SU-DHL-6 (cell line): ENCODE measurements at regions not wholly inside any gene's neighbourhood (a gene's known extent, or its start where the extent isn't known, plus 50 kb on each side); places are given as distances from the start of the nearest gene placed in this dataset.
"Not testable (repeated sequence)": the region's sequence is repeated elsewhere in the genome, so short reads cannot be mapped to it uniquely, and the experiment has no call there.

Experiments
- H2AFZ ChIP-seq: fragments of 200-600 bp; sonication (generic); 2 replicates; pipeline ENCODE4 v1.6.1; 2014; ENCODE audit warnings: low read depth, mild to moderate bottlenecking, moderate library complexity, mixed read lengths, antibody characterized with exemption, low read length; ENCODE audit not compliant: severe bottlenecking
- H3F3A ChIP-seq: fragments of 200-600 bp; shearing (Covaris generic); 2 replicates; pipeline ENCODE4 v1.6.0; 2016; ENCODE audit warnings: antibody characterized with exemption, mild to moderate bottlenecking; ENCODE audit not compliant: insufficient read depth
- H3K27ac ChIP-seq: fragments of 200-600 bp; sonication (generic); 2 replicates; pipeline ENCODE4 v1.5.1; 2016; ENCODE audit warnings: low read depth, mild to moderate bottlenecking, low read length, moderate library complexity, mixed read lengths
- H3K27me3 ChIP-seq: fragments of 200-600 bp; sonication (generic), shearing (Covaris generic); 2 replicates; pipeline ENCODE4 v1.6.0; 2014; ENCODE audit warnings: mild to moderate bottlenecking, low read length
- H3K36me3 ChIP-seq: fragments of 200-600 bp; sonication (generic); 2 replicates; pipeline ENCODE4 v1.6.1; 2014; ENCODE audit warnings: mild to moderate bottlenecking, low read length, mixed read lengths
- H3K4me2 ChIP-seq: fragments of 300-600, 200-600 bp; shearing (Covaris generic), sonication (generic); 2 replicates; pipeline ENCODE4 v1.6.0; 2014; ENCODE audit warnings: low read length, low read depth, mild to moderate bottlenecking; ENCODE audit not compliant: poor library complexity, severe bottlenecking
- H3K4me3 ChIP-seq: fragments of 200-600 bp; sonication (generic); 2 replicates; pipeline ENCODE4 v1.5.1; 2014; ENCODE audit warnings: antibody characterized with exemption, low read length, mild to moderate bottlenecking, mixed read lengths; ENCODE audit not compliant: insufficient read depth, poor library complexity, severe bottlenecking
- H3K79me2 ChIP-seq: fragments of 200-600 bp; sonication (generic); 2 replicates; pipeline ENCODE4 v1.6.1; 2014; ENCODE audit warnings: mild to moderate bottlenecking, low read length, moderate library complexity; ENCODE audit not compliant: insufficient read depth
- H3K9ac ChIP-seq: fragments of 200-600 bp; sonication (generic); 2 replicates; pipeline ENCODE4 v1.7.0; 2014; ENCODE audit warnings: mild to moderate bottlenecking, low read length
- H3K9me2 ChIP-seq: fragments of 200-600 bp; sonication (generic); replicated peaks from 2 replicates; pipeline ENCODE4 v1.6.1; 2014; ENCODE audit warnings: low read length; ENCODE audit not compliant: insufficient read depth
- H3K9me3 ChIP-seq: fragments of 200-600 bp; sonication (generic); 2 replicates; pipeline ENCODE4 v1.6.1; 2014; ENCODE audit warnings: low read length, mixed read lengths; ENCODE audit not compliant: insufficient read depth
- H4K20me1 ChIP-seq: fragments of 200-600 bp; sonication (generic); 2 replicates; pipeline ENCODE4 v1.6.1; 2014; ENCODE audit warnings: low read depth, mild to moderate bottlenecking, antibody characterized with exemption, low read length, moderate library complexity, mixed read lengths
- CTCF ChIP-seq: fragments of 200-600 bp; sonication (generic); IDR thresholded peaks from one replicate; pipeline ENCODE4 v1.5.1; 2017; ENCODE audit warnings: antibody characterized with exemption, mild to moderate bottlenecking, low read length, moderate library complexity; ENCODE audit not compliant: insufficient read depth, poor library complexity, severe bottlenecking
- EZH2phosphoT487 ChIP-seq: fragments of 200-600 bp; sonication (generic), shearing (Covaris generic); conservative IDR thresholded peaks from 2 replicates; pipeline ENCODE4 v1.6.1; 2018; ENCODE audit warnings: mild to moderate bottlenecking, antibody characterized with exemption, low read length, moderate library complexity, mixed read lengths

- TF ChIP-seq CTCF (no peak), EZH2phosphoT487 (no peak)
- Histone ChIP-seq H3K4me2 (no peak overlapping the region), H3K9me2 (no peaks in the 10 kb centered on the region), H3K4me3 (no peak overlapping the region), H3K79me2 (no peaks in the 10 kb centered on the region), H4K20me1 (no peaks in the 10 kb centered on the region), H3K9ac (no peak overlapping the region), H3K27ac (no peak overlapping the region), H3K9me3 (no peaks in the 10 kb centered on the region), H3F3A (no peaks in the 10 kb centered on the region), H2AFZ (no peak overlapping the region), H3K36me3 (no peaks in the 10 kb centered on the region), H3K27me3 (no peaks in the 10 kb centered on the region)
Measured at GRCh38 chr6:116996842-116997241, 119.8 kb downstream of the RFX6 start.

GRCh38 chr6:116997496-116997895 lies 120.5 kb downstream of the RFX6 start:
- H3K9me3 ChIP-seq, result no peaks in the 10 kb centered on the region
- H3F3A ChIP-seq, result no peaks in the 10 kb centered on the region
- no peak overlapping the region for H3K4me2 ChIP-seq
- H3K9me2 ChIP-seq, result no peaks in the 10 kb centered on the region
- no peaks in the 10 kb centered on the region for H3K36me3 ChIP-seq
- no peak overlapping the region for H3K4me3 ChIP-seq
- H4K20me1 ChIP-seq, result no peaks in the 10 kb centered on the region
- H3K27ac ChIP-seq, result no peak overlapping the region
- no peak for TF ChIP-seq CTCF
- no peak for TF ChIP-seq EZH2phosphoT487
- H3K9ac ChIP-seq, result no peak overlapping the region
- H3K27me3 ChIP-seq, result no peaks in the 10 kb centered on the region
- H2AFZ ChIP-seq, result no peak overlapping the region
- H3K79me2 ChIP-seq, result no peaks in the 10 kb centered on the region

- no peak overlapping the region for H2AFZ ChIP-seq
- TF ChIP-seq EZH2phosphoT487, result no peak
- no peak for TF ChIP-seq CTCF
- H3F3A ChIP-seq, result no peaks in the 10 kb centered on the region
- H3K27me3 ChIP-seq, result no peaks in the 10 kb centered on the region
- 0 out of 2 replicates have a peak, but pooled peaks cover 3% of the 10 kb centered on the region for H3K9me2 ChIP-seq
- no peak overlapping the region for H3K4me3 ChIP-seq
- H3K4me2 ChIP-seq, result no peak overlapping the region
- H3K79me2 ChIP-seq, result no peaks in the 10 kb centered on the region
- no peaks in the 10 kb centered on the region for H3K9me3 ChIP-seq
- no peaks in the 10 kb centered on the region for H4K20me1 ChIP-seq
- H3K27ac ChIP-seq, result no peak overlapping the region
- H3K9ac ChIP-seq, result no peak overlapping the region
- H3K36me3 ChIP-seq, result no peaks in the 10 kb centered on the region
Measured at GRCh38 chr6:117007659-117008058, 130.6 kb downstream of the RFX6 start.

- H3K9me3 ChIP-seq, result no peaks in the 10 kb centered on the region
- no peak overlapping the region for H3K27ac ChIP-seq
- no peaks in the 10 kb centered on the region for H3F3A ChIP-seq
- no peak overlapping the region for H2AFZ ChIP-seq
- no peaks in the 10 kb centered on the region for H3K36me3 ChIP-seq
- H3K9me2 ChIP-seq, result 0 out of 2 replicates have a peak, but pooled peaks cover 3% of the 10 kb centered on the region
- no peak overlapping the region for H3K9ac ChIP-seq
- H3K4me2 ChIP-seq, result no peak overlapping the region
- no peaks in the 10 kb centered on the region for H3K79me2 ChIP-seq
- H3K4me3 ChIP-seq, result no peak overlapping the region
- TF ChIP-seq CTCF (no peak), EZH2phosphoT487 (no peak)
- no peaks in the 10 kb centered on the region for H4K20me1 ChIP-seq
- H3K27me3 ChIP-seq, result no peaks in the 10 kb centered on the region
Measured at GRCh38 chr6:117008618-117009017, 131.6 kb downstream of the RFX6 start.

- not testable (repeated sequence) for H3K4me2 ChIP-seq, H2AFZ ChIP-seq, H3K9ac ChIP-seq, H3K79me2 ChIP-seq, H3F3A ChIP-seq, H4K20me1 ChIP-seq, H3K9me3 ChIP-seq, H3K4me3 ChIP-seq, H3K9me2 ChIP-seq, H3K27ac ChIP-seq, H3K27me3 ChIP-seq, H3K36me3 ChIP-seq
Measured at GRCh38 chr6:117014641-117015473, 137.8 kb downstream of the RFX6 start.
